Activated naive CD4-positive, alpha-beta T cell treated with anti-CD3 and anti-CD28 coated beads, Interleukin-2, amount 50 U/mL, for 24 hours (primary cell): ENCODE measurements at regions not wholly inside any gene's neighbourhood (a gene's known extent, or its start where the extent isn't known, plus 50 kb on each side); places are given as distances from the start of the nearest gene placed in this dataset.

Experiments
- H3K27ac Mint-ChIP-seq: one replicate; pipeline ENCODE4 v1.8.0; 2021; ENCODE audit warnings: mild to moderate bottlenecking, mixed read lengths
- H3K27me3 Mint-ChIP-seq: one replicate; pipeline ENCODE4 v1.8.0; 2021; ENCODE audit warnings: mixed read lengths
- H3K36me3 Mint-ChIP-seq: one replicate; pipeline ENCODE4 v1.8.0; 2021; ENCODE audit warnings: mixed read lengths
- H3K4me1 Mint-ChIP-seq: one replicate; pipeline ENCODE4 v1.8.0; 2021; ENCODE audit warnings: mixed read lengths
- H3K4me3 Mint-ChIP-seq: one replicate; pipeline ENCODE4 v1.8.0; 2021; ENCODE audit warnings: mild to moderate bottlenecking, mixed read lengths
- H3K9me3 Mint-ChIP-seq: one replicate; pipeline ENCODE4 v1.8.0; 2021; ENCODE audit warnings: mixed read lengths

- no peaks in the 10 kb centered on the region for H3K4me1 Mint-ChIP-seq
- H3K4me3 Mint-ChIP-seq = no peak overlapping the region
Observed at GRCh38 chr1:98386675-98387440, 274.7 kb upstream of the SNX7 start.

DNA sequence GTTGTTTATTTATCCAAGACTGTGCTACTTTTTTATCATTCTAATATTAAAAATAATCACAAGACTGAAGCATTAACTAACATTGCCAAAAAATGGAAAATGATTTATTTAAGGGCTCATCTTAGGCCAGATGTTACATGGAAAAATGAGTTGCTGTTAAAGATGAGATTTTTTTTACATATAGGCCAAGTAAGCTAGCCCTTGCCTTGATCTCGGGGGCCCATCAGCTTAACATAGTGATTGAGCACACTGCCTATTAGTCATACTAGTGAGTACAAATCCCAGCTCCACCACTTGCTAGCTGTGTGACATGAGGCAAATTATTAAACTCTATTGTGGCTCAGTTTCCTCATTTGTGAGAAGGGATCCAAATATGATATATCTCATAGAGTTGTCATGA lies 275.9 kb upstream of the SNX7 start:
- H3K27ac Mint-ChIP-seq = no peak overlapping the region
- no peaks in the 10 kb centered on the region for H3K36me3 Mint-ChIP-seq
- H3K4me1 Mint-ChIP-seq = no peaks in the 10 kb centered on the region
- H3K27me3 Mint-ChIP-seq = no peaks in the 10 kb centered on the region
- no peaks in the 10 kb centered on the region for H3K9me3 Mint-ChIP-seq
- H3K4me3 Mint-ChIP-seq = no peak overlapping the region

More at GRCh38 chr1:98386675-98387440, 274.7 kb upstream of the SNX7 start:
- H3K27me3 Mint-ChIP-seq = no peaks in the 10 kb centered on the region
- no peaks in the 10 kb centered on the region for H3K36me3 Mint-ChIP-seq
- no peak overlapping the region for H3K27ac Mint-ChIP-seq
- H3K9me3 Mint-ChIP-seq = no peaks in the 10 kb centered on the region

DNA sequence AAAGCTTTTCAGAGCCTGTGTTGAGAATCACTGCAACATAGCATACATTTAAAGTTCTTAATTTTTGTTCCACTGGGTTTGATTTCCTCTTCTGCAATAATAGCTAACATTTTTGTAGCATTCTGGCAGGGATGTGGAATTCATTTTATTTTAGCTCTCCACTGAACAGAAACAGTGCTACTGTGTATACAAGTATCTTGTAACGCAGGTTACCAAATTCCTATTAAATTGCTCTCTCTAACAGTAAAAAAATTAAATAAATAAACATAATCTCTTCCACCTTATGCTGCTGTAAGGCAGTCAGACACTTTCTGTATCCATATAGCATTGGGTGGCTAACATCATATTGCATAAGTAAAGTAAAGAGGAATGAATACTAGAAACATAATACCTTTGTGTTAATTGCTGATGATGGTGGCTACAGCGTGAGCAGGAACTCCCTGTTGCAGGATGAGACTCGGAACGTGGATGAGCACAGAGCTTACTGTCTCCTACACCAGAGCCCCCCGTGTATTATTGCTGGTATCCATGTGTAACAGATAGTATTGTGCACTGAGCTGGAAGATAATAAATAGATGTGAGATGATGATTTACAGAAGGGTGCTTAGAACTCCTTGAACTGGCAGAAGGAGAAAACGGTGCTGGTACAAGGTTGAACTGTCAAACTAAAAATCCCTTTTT lies 276.9 kb upstream of the SNX7 start:
- H3K36me3 Mint-ChIP-seq = no peaks in the 10 kb centered on the region
- H3K4me3 Mint-ChIP-seq = no peak overlapping the region
- H3K27ac Mint-ChIP-seq = no peak overlapping the region
- H3K27me3 Mint-ChIP-seq = no peaks in the 10 kb centered on the region
- no peaks in the 10 kb centered on the region for H3K4me1 Mint-ChIP-seq
- H3K9me3 Mint-ChIP-seq = no peaks in the 10 kb centered on the region

GRCh38 chr1:98382986-98383740 lies 278.4 kb upstream of the SNX7 start:
- Mint-ChIP-seq H3K4me3 (no peak overlapping the region), H3K36me3 (no peaks in the 10 kb centered on the region), H3K4me1 (no peaks in the 10 kb centered on the region), H3K9me3 (no peaks in the 10 kb centered on the region), H3K27ac (no peak overlapping the region), H3K27me3 (no peaks in the 10 kb centered on the region)

DNA sequence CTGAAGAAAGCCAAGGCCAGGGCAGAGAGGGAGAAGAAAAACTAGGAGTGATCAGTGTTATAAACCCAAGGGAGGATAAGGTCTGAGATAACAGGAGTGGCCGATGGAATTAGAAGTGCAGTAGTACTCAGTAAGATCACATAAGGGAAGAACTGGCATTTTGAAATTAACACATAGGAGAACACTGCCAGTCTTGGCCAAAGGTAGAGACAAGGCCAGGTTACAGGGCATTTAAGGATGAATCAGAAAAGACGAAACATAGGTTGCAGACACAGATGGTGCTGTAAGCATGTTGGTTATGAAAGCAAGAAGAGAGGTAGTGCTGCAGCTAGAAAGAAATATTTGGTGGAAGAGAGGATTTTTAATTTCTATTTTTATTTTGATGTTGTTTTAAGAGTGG lies 278.9 kb upstream of the SNX7 start:
- Mint-ChIP-seq H3K27me3 (no peaks in the 10 kb centered on the region), H3K4me1 (no peaks in the 10 kb centered on the region), H3K9me3 (no peaks in the 10 kb centered on the region), H3K4me3 (no peak overlapping the region), H3K27ac (no peak overlapping the region), H3K36me3 (no peaks in the 10 kb centered on the region)

GRCh38 chr1:98374098-98374497 lies 287.4 kb upstream of the SNX7 start:
- Mint-ChIP-seq H3K4me1 (no peaks in the 10 kb centered on the region), H3K4me3 (no peak overlapping the region), H3K36me3 (no peaks in the 10 kb centered on the region), H3K27me3 (no peaks in the 10 kb centered on the region), H3K9me3 (no peaks in the 10 kb centered on the region), H3K27ac (no peak overlapping the region)

- Mint-ChIP-seq H3K27ac (no peak overlapping the region), H3K4me1 (no peaks in the 10 kb centered on the region), H3K9me3 (no peaks in the 10 kb centered on the region), H3K27me3 (no peaks in the 10 kb centered on the region), H3K4me3 (no peak overlapping the region), H3K36me3 (no peaks in the 10 kb centered on the region)
Observed at GRCh38 chr1:98373056-98373455, 288.5 kb upstream of the SNX7 start.

DNA sequence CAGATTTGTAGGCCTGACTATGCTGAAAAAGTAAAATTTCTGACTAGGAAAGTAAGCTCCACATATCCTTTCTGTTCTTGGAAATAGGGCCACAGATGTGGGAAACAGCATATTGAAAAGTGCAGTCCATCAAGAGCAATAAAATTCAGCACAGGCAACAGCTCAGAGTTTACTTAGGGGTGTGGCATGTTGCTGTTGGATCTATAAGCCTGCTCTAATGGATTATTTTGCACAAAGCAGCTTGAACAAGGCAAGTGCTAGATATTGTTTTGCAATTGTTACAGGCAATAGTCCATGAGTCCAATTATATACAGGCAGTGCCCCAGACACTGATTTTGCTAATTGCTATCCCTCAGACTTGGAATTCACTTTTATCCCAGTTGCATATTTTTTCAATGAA lies 289.8 kb upstream of the SNX7 start:
- Mint-ChIP-seq H3K36me3 (no peaks in the 10 kb centered on the region), H3K9me3 (no peaks in the 10 kb centered on the region), H3K27ac (no peak overlapping the region)

GRCh38 chr1:98369463-98369862 lies 292.1 kb upstream of the SNX7 start:
- no peaks in the 10 kb centered on the region for H3K27me3 Mint-ChIP-seq
- H3K27ac Mint-ChIP-seq = no peak overlapping the region
- no peaks in the 10 kb centered on the region for H3K9me3 Mint-ChIP-seq
- no peaks in the 10 kb centered on the region for H3K4me1 Mint-ChIP-seq
- no peaks in the 10 kb centered on the region for H3K36me3 Mint-ChIP-seq
- H3K4me3 Mint-ChIP-seq = no peak overlapping the region

More for the DNA sequence above, 289.8 kb upstream of the SNX7 start:
- no peaks in the 10 kb centered on the region for H3K4me1 Mint-ChIP-seq
- H3K27me3 Mint-ChIP-seq = no peaks in the 10 kb centered on the region
- H3K4me3 Mint-ChIP-seq = no peak overlapping the region

- Mint-ChIP-seq H3K36me3 (no peaks in the 10 kb centered on the region), H3K4me1 (no peaks in the 10 kb centered on the region), H3K4me3 (no peak overlapping the region), H3K9me3 (no peaks in the 10 kb centered on the region), H3K27me3 (no peaks in the 10 kb centered on the region), H3K27ac (no peak overlapping the region)
Observed at GRCh38 chr1:98368995-98369394, 292.5 kb upstream of the SNX7 start.

- peaks cover 2% of the 10 kb centered on the region for H3K36me3 Mint-ChIP-seq
- H3K4me1 Mint-ChIP-seq = no peaks in the 10 kb centered on the region
Observed at GRCh38 chr1:98367426-98367825, 294.1 kb upstream of the SNX7 start.

DNA sequence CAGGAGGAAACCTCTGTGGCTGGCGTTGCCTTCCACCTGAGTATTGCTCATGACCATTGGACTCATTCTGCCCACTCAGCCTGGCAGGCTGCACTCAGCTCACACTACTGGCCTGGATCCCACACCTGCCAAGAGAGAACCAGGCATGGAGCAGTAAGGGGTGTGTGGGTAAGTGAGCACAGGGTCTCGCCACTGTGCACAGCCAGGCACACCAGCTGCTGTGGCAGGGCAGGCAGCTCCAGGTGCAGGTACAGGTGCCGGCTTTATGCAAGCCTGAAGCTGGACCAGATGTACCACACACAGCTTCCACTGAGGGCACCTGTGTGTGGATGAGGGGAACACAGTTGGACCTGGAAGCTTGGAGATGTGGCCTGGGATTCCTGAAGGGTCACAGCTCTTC lies 295.2 kb upstream of the SNX7 start:
- peaks cover 2% of the 10 kb centered on the region for H3K36me3 Mint-ChIP-seq
- no peak overlapping the region for H3K27ac Mint-ChIP-seq
- H3K9me3 Mint-ChIP-seq = peaks cover 5% of the 10 kb centered on the region
- no peaks in the 10 kb centered on the region for H3K4me1 Mint-ChIP-seq
- no peak overlapping the region for H3K4me3 Mint-ChIP-seq
- H3K27me3 Mint-ChIP-seq = peaks cover 3% of the 10 kb centered on the region

More at GRCh38 chr1:98367426-98367825, 294.1 kb upstream of the SNX7 start:
- Mint-ChIP-seq H3K9me3 (peaks cover 5% of the 10 kb centered on the region), H3K27me3 (peaks cover 3% of the 10 kb centered on the region), H3K4me3 (no peak overlapping the region), H3K27ac (no peak overlapping the region)

GRCh38 chr1:98364544-98364943 lies 297.0 kb upstream of the SNX7 start:
- peaks cover 5% of the 10 kb centered on the region for H3K9me3 Mint-ChIP-seq
- peaks cover 3% of the 10 kb centered on the region for H3K27me3 Mint-ChIP-seq
- H3K4me3 Mint-ChIP-seq = no peak overlapping the region
- no peaks in the 10 kb centered on the region for H3K4me1 Mint-ChIP-seq
- peaks cover 2% of the 10 kb centered on the region for H3K36me3 Mint-ChIP-seq
- no peak overlapping the region for H3K27ac Mint-ChIP-seq

DNA sequence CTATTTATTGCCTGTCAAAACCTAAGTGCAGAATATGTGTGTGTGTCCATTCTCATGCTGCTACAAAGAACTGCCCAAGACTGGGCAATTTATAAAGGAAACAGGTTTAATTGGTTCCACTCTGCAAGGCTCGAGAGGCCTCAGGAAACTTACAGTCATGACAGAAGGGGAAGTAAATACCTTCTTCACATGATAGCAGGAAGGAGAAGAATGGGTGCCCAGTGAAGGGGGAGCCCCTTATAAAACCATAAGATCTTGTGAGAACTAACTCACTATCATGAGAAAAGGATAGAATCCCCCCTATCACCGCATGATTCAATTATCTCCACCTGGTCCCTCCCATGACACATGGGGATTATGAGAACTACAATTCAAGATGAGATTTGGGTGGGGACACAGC lies 300.7 kb upstream of the SNX7 start:
- H3K9me3 Mint-ChIP-seq = peaks cover 5% of the 10 kb centered on the region
- no peak overlapping the region for H3K27ac Mint-ChIP-seq
- H3K4me1 Mint-ChIP-seq = no peaks in the 10 kb centered on the region
- peaks cover 2% of the 10 kb centered on the region for H3K36me3 Mint-ChIP-seq
- peaks cover 3% of the 10 kb centered on the region for H3K27me3 Mint-ChIP-seq
- no peak overlapping the region for H3K4me3 Mint-ChIP-seq

DNA sequence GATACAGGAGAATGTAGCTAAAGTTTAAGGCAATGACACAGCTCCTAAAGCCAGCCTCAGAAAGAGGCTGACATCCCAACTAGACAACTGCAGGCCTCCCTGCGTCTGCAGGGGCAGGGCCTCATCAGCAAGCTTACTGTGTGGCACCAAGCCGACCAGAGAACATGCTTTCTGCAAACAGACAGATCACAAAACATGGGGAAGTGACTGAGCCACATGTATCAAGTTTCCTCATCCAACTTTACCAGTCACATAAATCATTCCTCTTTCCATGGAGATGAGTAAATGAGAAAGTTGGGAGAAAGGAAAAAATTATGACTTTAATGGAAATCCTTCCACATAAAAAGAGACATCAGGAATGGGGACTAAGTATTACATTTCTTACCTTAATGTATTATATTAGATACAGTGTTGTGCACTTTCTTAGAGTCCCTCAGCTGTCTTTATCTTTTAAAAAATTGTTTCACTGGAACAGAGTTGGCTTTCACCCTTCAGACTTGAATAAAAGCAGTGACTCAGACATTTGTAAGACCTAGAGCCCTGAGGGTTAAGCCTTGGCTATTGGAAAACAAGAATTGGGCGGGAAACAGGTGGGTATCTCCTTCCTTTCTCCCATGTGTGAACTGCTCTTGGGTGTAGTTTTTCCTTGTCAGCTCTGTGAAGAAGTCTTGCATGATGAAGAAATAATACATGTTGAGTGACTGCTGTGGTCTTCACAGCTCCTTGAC lies 305.7 kb upstream of the SNX7 start:
- Mint-ChIP-seq H3K27me3 (no peaks in the 10 kb centered on the region), H3K9me3 (no peaks in the 10 kb centered on the region), H3K27ac (no peak overlapping the region), H3K4me3 (no peak overlapping the region), H3K4me1 (no peaks in the 10 kb centered on the region), H3K36me3 (no peaks in the 10 kb centered on the region)
